Astrocyte (in vitro differentiated cells and primary cell): ENCODE measurements at regions not wholly inside any gene's neighbourhood (a gene's known extent, or its start where the extent isn't known, plus 50 kb on each side); places are given as distances from the start of the nearest gene placed in this dataset.

Source experiments
- DNase-seq: peaks from one replicate; pipeline ENCODE4 v3.0.0-alpha.2; 2010; ENCODE audit warnings: low read depth
- FAIRE-seq: peaks from 2 replicates; lab custom pipeline; 2011; peaks lifted over from hg19 to GRCh38; lab: Jason Lieb, UNC
- H2AFZ ChIP-seq: 2 replicates; pipeline ENCODE4 v1.6.0; 2012; ENCODE audit warnings: low read depth, low read length, inconsistent platforms
- H3K27ac ChIP-seq: 2 replicates; pipeline ENCODE4 v1.5.1; 2011; ENCODE audit warnings: low read depth, low read length, inconsistent platforms
- H3K27me3 ChIP-seq: 2 replicates; pipeline ENCODE4 v1.6.0; 2011; ENCODE audit warnings: low read length, inconsistent platforms; ENCODE audit not compliant: insufficient read depth
- H3K36me3 ChIP-seq: 2 replicates; pipeline ENCODE4 v1.5.1; 2011; ENCODE audit warnings: low read length, inconsistent platforms; ENCODE audit not compliant: insufficient read depth
- H3K4me1 ChIP-seq: 2 replicates; pipeline ENCODE4 v1.5.1; 2011; ENCODE audit warnings: low read length, inconsistent platforms; ENCODE audit not compliant: insufficient read depth
- H3K4me2 ChIP-seq: 2 replicates; pipeline ENCODE4 v1.6.0; 2012; ENCODE audit warnings: low read length, inconsistent platforms
- H3K4me3 ChIP-seq: 2 replicates; pipeline ENCODE4 v1.5.1; 2011; ENCODE audit warnings: low read depth, mild to moderate bottlenecking, low read length, inconsistent platforms; ENCODE audit not compliant: insufficient read depth
- H3K79me2 ChIP-seq: 2 replicates; pipeline ENCODE4 v1.6.0; 2012; ENCODE audit warnings: mild to moderate bottlenecking, low read length, inconsistent platforms; ENCODE audit not compliant: insufficient read depth
- H3K9ac ChIP-seq: 2 replicates; pipeline ENCODE4 v1.6.0; 2012; ENCODE audit warnings: mild to moderate bottlenecking, low read length, inconsistent platforms
- H3K9me3 ChIP-seq: 2 replicates; pipeline ENCODE4 v1.5.1; 2012; ENCODE audit warnings: low read depth, mild to moderate bottlenecking, low read length, inconsistent platforms; ENCODE audit not compliant: insufficient read depth
- H4K20me1 ChIP-seq: 2 replicates; pipeline ENCODE4 v1.6.0; 2012; ENCODE audit warnings: low read length, inconsistent platforms; ENCODE audit not compliant: insufficient read depth
- H3K27ac Mint-ChIP-seq: one replicate; pipeline ENCODE4 v1.8.0; 2021; ENCODE audit warnings: mild to moderate bottlenecking, mixed read lengths; ENCODE audit not compliant: unreplicated experiment
- H3K27me3 Mint-ChIP-seq: one replicate; pipeline ENCODE4 v1.8.0; 2021; ENCODE audit warnings: low read depth, mixed read lengths; ENCODE audit not compliant: unreplicated experiment
- H3K36me3 Mint-ChIP-seq: one replicate; pipeline ENCODE4 v1.8.0; 2021; ENCODE audit warnings: low read depth, mixed read lengths; ENCODE audit not compliant: unreplicated experiment
- H3K4me1 Mint-ChIP-seq: one replicate; pipeline ENCODE4 v1.8.0; 2021; ENCODE audit warnings: low read depth, mixed read lengths; ENCODE audit not compliant: unreplicated experiment
- H3K4me3 Mint-ChIP-seq: one replicate; pipeline ENCODE4 v1.8.0; 2021; ENCODE audit warnings: mild to moderate bottlenecking, moderate library complexity, mixed read lengths; ENCODE audit not compliant: unreplicated experiment
- H3K9me3 Mint-ChIP-seq: one replicate; pipeline ENCODE4 v1.8.0; 2021; ENCODE audit warnings: mild to moderate bottlenecking, mixed read lengths; ENCODE audit not compliant: unreplicated experiment
- CTCF ChIP-seq: IDR thresholded peaks from 2 replicates; pipeline ENCODE4 v1.5.1; 2011; ENCODE audit warnings: low read depth, mild to moderate bottlenecking, inconsistent platforms, low read length, moderate library complexity; ENCODE audit not compliant: insufficient read depth
- EZH2 ChIP-seq: IDR thresholded peaks from 2 replicates; pipeline ENCODE4 v1.6.1; 2012; ENCODE audit warnings: mild to moderate bottlenecking, low read length, inconsistent platforms; ENCODE audit not compliant: insufficient read depth

- FAIRE-seq (no peak), DNase-seq (no peak)
- H3K27me3 ChIP-seq, result no peaks in the 10 kb centered on the region
- Mint-ChIP-seq H3K4me1 (no peaks in the 10 kb centered on the region), H3K27me3 (no peaks in the 10 kb centered on the region), H3K4me3 (no peak overlapping the region), H3K9me3 (no peaks in the 10 kb centered on the region), H3K27ac (no peak overlapping the region), H3K36me3 (no peaks in the 10 kb centered on the region)
- H3K4me3 ChIP-seq, result no peak overlapping the region
- no peaks in the 10 kb centered on the region for H3K79me2 ChIP-seq
- no peaks in the 10 kb centered on the region for H3K9me3 ChIP-seq
- no peak overlapping the region for H3K27ac ChIP-seq
- no peak overlapping the region for H2AFZ ChIP-seq
- no peaks in the 10 kb centered on the region for H3K4me1 ChIP-seq
- no peak overlapping the region for H3K9ac ChIP-seq
- no peaks in the 10 kb centered on the region for H4K20me1 ChIP-seq
- no peak overlapping the region for H3K4me2 ChIP-seq
- no peaks in the 10 kb centered on the region for H3K36me3 ChIP-seq
- TF ChIP-seq EZH2 (no peak), CTCF (no peak)
Measured at GRCh38 chr13:34127523-34127922, 309.6 kb downstream of the RFC3 start.

DNA sequence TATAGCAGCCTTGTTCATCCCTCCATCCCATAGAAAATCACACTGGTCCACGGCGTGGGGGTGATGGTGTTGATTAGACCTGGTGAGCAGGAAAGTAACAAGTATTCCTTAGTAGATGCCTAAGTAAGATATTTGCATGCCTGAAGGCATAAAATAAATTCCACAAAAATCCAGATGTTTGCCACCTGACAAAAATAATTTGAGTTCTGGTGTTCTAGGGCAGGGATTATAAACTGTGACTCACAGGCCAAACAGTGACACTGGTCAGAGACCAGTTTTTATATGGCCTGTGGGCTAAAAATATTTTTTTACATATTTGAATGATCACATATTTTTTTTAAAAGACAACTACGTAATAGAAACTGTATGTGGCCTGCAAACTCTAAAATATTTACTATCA, 310.7 kb downstream of the RFC3 start:
- H3K36me3 ChIP-seq, result no peaks in the 10 kb centered on the region
- FAIRE-seq, result no peak
- no peaks in the 10 kb centered on the region for H4K20me1 ChIP-seq
- H3K27me3 ChIP-seq, result no peaks in the 10 kb centered on the region
- no peak overlapping the region for H3K27ac Mint-ChIP-seq
- H3K9me3 ChIP-seq, result no peaks in the 10 kb centered on the region
- H3K27me3 Mint-ChIP-seq, result no peaks in the 10 kb centered on the region
- H3K27ac ChIP-seq, result no peak overlapping the region
- DNase-seq, result no peak
- no peak overlapping the region for H3K4me3 ChIP-seq
- TF ChIP-seq EZH2 (no peak), CTCF (no peak)
- no peaks in the 10 kb centered on the region for H3K79me2 ChIP-seq
- H3K4me1 Mint-ChIP-seq, result no peaks in the 10 kb centered on the region
- H2AFZ ChIP-seq, result no peak overlapping the region
- H3K4me3 Mint-ChIP-seq, result no peak overlapping the region
- no peaks in the 10 kb centered on the region for H3K36me3 Mint-ChIP-seq
- no peak overlapping the region for H3K4me2 ChIP-seq
- H3K9me3 Mint-ChIP-seq, result no peaks in the 10 kb centered on the region
- no peak overlapping the region for H3K9ac ChIP-seq
- H3K4me1 ChIP-seq, result no peaks in the 10 kb centered on the region

- Histone ChIP-seq H3K4me1 (no peaks in the 10 kb centered on the region), H2AFZ (no peak overlapping the region), H3K9me3 (no peaks in the 10 kb centered on the region), H3K36me3 (no peaks in the 10 kb centered on the region), H4K20me1 (no peaks in the 10 kb centered on the region), H3K9ac (no peak overlapping the region), H3K4me3 (no peak overlapping the region), H3K79me2 (no peaks in the 10 kb centered on the region), H3K27me3 (no peaks in the 10 kb centered on the region), H3K27ac (no peak overlapping the region), H3K4me2 (no peak overlapping the region)
- no peaks in the 10 kb centered on the region for H3K36me3 Mint-ChIP-seq
- no peak for TF ChIP-seq EZH2
- TF ChIP-seq CTCF, result no peak
- H3K9me3 Mint-ChIP-seq, result no peaks in the 10 kb centered on the region
- no peaks in the 10 kb centered on the region for H3K27me3 Mint-ChIP-seq
- H3K27ac Mint-ChIP-seq, result no peak overlapping the region
- no peak overlapping the region for H3K4me3 Mint-ChIP-seq
- no peak for DNase-seq
- H3K4me1 Mint-ChIP-seq, result no peaks in the 10 kb centered on the region
- no peak for FAIRE-seq
Measured at GRCh38 chr13:34129436-34129835, 311.5 kb downstream of the RFC3 start.
